ENCODE measurements at regions not wholly inside any gene's neighbourhood (a gene's known extent, or its start where the extent isn't known, plus 50 kb on each side); places are given as distances from the start of the nearest gene placed in this dataset.

GRCh38 chr7:19480383-19480782, 228.5 kb downstream of the POLR1F start:
- H3K23ac ChIP-seq (ENCODE audit: insufficient read length, low read depth, low read length) = no peak overlapping the region
- H3T11ph ChIP-seq (ENCODE audit: low read length) = no peak overlapping the region
- Mint-ChIP-seq H3K9me3 (peaks cover 11 to 14% of the 10 kb centered on the region in 2 experiments), H3K4me3 (no peak overlapping the region), H3K36me3 (ENCODE audit: insufficient read depth in 1 of 3, low read depth in 3 of 3) (peaks cover 0 to 9% (median 5%) of the 10 kb centered on the region in 3 experiments; a peak in 3 of 7 replicates), H3K4me1 (peaks cover 0 to 5% of the 10 kb centered on the region in 2 experiments; a peak in 2 of 4 replicates), H3K27ac (no peak overlapping the region), H3K27me3 (ENCODE audit: low read depth) (no peaks in the 10 kb centered on the region)
- H2AK5ac ChIP-seq (ENCODE audit: insufficient read length, low read length) = no peak overlapping the region
- H3K4ac ChIP-seq (ENCODE audit: low read depth, low read length) = no peak overlapping the region
- no peak overlapping the region for H3K56ac ChIP-seq (ENCODE audit: insufficient read length, low read depth, low read length)
- H4K20me1 ChIP-seq (ENCODE audit: control insufficient read depth, insufficient read depth, insufficient read length) = no peaks in the 10 kb centered on the region
- no peak overlapping the region for H4K91ac ChIP-seq (ENCODE audit: insufficient read length, low read depth, low read length)
- no peak overlapping the region for H2BK12ac ChIP-seq (ENCODE audit: insufficient read length, low read depth, low read length)
- H4K5ac ChIP-seq (ENCODE audit: insufficient read length, low read depth, low read length) = no peak overlapping the region
- no peak overlapping the region for H2AFZ ChIP-seq (ENCODE audit: low read length)
- no peak overlapping the region for H3K14ac ChIP-seq (ENCODE audit: insufficient read depth, low read length)
- H3K4me1 ChIP-seq (ENCODE audit: insufficient read depth, low read length) = no peaks in the 10 kb centered on the region
- H2BK120ac ChIP-seq (ENCODE audit: low read depth, low read length, poor library complexity, severe bottlenecking) = no peak overlapping the region
- no peaks in the 10 kb centered on the region for H3K23me2 ChIP-seq (ENCODE audit: insufficient read length, low read depth, low read length, poor library complexity, severe bottlenecking)
- H3K27ac ChIP-seq (ENCODE audit: insufficient read length, low read depth, low read length) = no peak overlapping the region
- TF ChIP-seq, protein P1, sequence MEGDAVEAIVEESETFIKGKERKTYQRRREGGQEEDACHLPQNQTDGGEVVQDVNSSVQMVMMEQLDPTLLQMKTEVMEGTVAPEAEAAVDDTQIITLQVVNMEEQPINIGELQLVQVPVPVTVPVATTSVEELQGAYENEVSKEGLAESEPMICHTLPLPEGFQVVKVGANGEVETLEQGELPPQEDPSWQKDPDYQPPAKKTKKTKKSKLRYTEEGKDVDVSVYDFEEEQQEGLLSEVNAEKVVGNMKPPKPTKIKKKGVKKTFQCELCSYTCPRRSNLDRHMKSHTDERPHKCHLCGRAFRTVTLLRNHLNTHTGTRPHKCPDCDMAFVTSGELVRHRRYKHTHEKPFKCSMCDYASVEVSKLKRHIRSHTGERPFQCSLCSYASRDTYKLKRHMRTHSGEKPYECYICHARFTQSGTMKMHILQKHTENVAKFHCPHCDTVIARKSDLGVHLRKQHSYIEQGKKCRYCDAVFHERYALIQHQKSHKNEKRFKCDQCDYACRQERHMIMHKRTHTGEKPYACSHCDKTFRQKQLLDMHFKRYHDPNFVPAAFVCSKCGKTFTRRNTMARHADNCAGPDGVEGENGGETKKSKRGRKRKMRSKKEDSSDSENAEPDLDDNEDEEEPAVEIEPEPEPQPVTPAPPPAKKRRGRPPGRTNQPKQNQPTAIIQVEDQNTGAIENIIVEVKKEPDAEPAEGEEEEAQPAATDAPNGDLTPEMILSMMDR (conservative IDR thresholded peaks at IDR 0.05) = no peak
- H3K18ac ChIP-seq (ENCODE audit: insufficient read length, low read depth, low read length) = no peak overlapping the region
- no peak for DNase-seq
- H2BK20ac ChIP-seq (ENCODE audit: low read depth, low read length, poor library complexity, severe bottlenecking) = no peak overlapping the region
- H2BK5ac ChIP-seq (ENCODE audit: insufficient read length, low read length) = no peak overlapping the region
- no peak overlapping the region for H2BK15ac ChIP-seq (ENCODE audit: low read depth, low read length)
- H3K79me1 ChIP-seq (ENCODE audit: insufficient read depth, low read depth, low read length, poor library complexity, severe bottlenecking) = no peaks in the 10 kb centered on the region
- no peaks in the 10 kb centered on the region for H3K79me2 ChIP-seq (ENCODE audit: insufficient read depth, low read length)
- no peak overlapping the region for H3K9ac ChIP-seq (ENCODE audit: extremely low read depth, insufficient read length, low read length)
- H4K8ac ChIP-seq (replicated peaks; ENCODE audit: insufficient read length, low read depth, low read length) = no peak overlapping the region
- no CpG with 5 or more reads among the region's 3 CpGs for WGBS (ENCODE audit: extremely low coverage, insufficient read length, low lambda C conversion rate)
- H3K27me3 ChIP-seq (ENCODE audit: insufficient read depth, low read length) = no peaks in the 10 kb centered on the region
- H3K4me2 ChIP-seq (ENCODE audit: insufficient read depth, insufficient read length, low read length) = no peak overlapping the region
- H3K9me3 ChIP-seq (ENCODE audit: control insufficient read depth, low read depth, low read length) = no peaks in the 10 kb centered on the region
